ENCODE measurements at regions not wholly inside any gene's neighbourhood (a gene's known extent, or its start where the extent isn't known, plus 50 kb on each side); places are given as distances from the start of the nearest gene placed in this dataset.

DNA sequence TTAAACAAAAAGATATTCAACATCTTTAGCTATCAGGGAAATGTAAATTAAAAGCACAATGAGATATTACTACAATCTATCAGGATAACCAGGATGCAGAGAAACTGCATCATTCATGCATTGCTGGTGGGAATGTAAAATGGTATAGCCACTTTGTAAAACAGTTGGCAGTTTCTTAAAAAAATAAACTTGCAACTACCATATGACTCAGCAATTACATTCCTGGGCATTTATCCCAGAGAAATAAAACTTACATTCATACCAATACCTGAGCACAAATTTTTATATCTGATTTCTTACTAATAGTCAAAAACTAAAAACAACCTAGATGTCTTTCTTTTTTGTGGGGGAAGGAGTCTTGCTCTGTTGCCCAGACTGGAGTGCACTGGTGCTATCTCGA is 190.3 kb upstream of the TAB2 start:
- H3K27ac ChIP-seq, result no peak overlapping the region
- TF ChIP-seq, protein P1, sequence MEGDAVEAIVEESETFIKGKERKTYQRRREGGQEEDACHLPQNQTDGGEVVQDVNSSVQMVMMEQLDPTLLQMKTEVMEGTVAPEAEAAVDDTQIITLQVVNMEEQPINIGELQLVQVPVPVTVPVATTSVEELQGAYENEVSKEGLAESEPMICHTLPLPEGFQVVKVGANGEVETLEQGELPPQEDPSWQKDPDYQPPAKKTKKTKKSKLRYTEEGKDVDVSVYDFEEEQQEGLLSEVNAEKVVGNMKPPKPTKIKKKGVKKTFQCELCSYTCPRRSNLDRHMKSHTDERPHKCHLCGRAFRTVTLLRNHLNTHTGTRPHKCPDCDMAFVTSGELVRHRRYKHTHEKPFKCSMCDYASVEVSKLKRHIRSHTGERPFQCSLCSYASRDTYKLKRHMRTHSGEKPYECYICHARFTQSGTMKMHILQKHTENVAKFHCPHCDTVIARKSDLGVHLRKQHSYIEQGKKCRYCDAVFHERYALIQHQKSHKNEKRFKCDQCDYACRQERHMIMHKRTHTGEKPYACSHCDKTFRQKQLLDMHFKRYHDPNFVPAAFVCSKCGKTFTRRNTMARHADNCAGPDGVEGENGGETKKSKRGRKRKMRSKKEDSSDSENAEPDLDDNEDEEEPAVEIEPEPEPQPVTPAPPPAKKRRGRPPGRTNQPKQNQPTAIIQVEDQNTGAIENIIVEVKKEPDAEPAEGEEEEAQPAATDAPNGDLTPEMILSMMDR (conservative IDR thresholded peaks at IDR 0.05), result no peak

DNA sequence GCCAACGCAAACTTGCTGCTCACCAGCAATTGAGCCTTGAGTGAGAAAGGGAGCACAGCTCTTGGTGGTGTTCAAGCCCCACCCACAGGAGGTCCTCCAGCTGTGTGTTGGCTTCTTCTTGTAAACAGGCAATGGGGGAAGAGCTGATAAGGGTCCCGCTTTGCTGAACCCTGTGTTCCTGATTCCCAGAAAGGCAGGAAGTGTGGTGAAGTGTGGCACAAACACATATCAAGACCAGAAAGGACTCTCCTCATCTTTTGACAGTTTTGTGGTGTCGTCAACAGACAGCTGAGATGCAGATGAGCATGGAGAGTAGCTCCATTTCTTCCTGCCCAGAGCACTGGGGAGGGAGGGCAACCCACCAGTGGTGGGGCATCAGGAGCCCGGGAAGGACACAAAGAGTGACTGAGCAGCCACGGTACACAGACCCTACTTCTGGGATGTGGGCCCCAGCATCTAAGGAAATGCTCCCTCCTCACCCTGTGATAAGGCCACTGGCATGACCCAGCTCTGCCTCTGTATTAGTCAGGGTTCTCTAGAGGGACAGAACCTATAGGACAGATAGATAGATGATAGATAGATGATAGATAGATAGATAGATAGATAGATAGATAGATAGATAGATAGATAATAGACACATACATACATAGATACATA is 188.9 kb upstream of the TAB2 start:
- TF ChIP-seq, protein P1 (conservative IDR thresholded peaks at IDR 0.05), result no peak
- no peak overlapping the region for H3K27ac ChIP-seq

DNA sequence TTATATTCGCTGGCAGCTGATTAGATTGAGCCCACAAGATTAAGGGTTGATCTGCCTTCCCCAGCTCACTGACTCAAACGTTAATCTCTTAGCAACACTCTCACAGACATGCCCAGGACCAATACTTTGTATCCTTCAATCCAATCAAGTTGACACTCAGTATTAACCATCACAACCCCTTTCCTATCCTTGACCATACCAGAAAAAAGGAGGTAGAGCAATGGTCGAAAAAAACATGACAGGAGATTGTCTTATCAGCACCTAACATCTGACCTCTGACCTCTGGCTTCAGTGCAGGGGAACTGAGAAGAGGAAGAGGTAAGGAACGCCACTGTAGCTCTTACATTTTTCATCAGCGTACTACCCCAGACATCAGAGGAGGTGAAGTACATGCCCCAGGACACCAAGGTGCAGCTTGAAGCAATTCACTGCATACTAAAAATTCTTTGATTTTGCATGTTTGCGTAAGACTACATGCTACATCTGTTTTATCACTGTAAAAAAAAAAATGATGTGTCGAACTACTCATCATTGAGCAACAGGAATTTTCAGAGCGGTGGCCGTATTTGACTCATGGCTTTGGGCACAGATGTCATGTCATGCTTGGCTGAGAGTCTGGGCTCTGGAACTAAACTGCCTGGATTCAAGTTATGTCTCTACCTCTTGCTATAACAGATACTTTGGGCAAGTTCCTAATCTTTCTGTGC is 188.0 kb upstream of the TAB2 start:
- TF ChIP-seq, protein P1 (conservative IDR thresholded peaks at IDR 0.05), result no peak
- no peak overlapping the region for H3K27ac ChIP-seq

- no peak overlapping the region for H3K27ac ChIP-seq
- TF ChIP-seq, protein P1 (conservative IDR thresholded peaks at IDR 0.05), result no peak
These were observed 187.4 kb upstream of the TAB2 start for GRCh38 chr6:149130090-149130489.

DNA sequence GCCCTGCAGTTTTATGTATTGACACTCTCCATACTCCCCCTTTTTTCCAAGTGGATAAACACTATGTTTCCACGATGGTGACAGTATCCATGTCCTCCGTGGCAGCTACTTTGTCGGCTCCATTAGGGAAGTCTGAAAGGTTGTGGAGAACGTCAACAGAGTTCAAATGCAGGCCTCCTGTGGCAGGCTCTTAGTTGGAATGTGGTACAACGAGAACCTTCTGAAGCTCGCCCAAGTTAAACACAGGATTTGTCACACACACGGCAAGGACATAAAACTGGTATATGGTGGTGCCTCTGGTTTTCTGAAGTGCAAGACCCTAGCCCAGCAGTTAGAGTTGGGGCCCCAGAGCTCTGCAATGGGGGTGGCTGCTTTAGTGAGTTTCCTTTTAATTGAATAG is 187.0 kb upstream of the TAB2 start:
- H3K27ac ChIP-seq, result no peak overlapping the region
- TF ChIP-seq, protein P1 (conservative IDR thresholded peaks at IDR 0.05), result no peak

DNA sequence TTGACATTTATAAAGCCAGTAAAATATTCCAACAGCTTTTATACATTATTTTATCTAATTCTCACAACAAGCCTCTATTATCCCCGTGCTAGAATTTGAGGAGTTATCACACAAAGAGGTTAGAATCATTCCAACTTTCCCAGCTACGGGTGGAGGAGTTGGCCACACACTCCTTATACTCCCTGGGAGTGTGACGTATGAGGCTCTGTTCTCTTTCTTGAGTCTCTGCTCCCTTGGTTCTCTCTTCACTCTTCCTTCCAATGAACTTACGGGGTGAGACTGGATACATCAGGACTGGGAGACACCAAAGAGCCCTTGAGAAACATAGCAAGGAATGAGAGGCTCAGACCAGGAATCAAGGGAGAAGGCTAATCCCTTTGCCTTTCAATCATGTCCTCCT is 185.6 kb upstream of the TAB2 start:
- TF ChIP-seq, protein P1 (conservative IDR thresholded peaks at IDR 0.05), result no peak
- peak overlapping the region; percentile 74; the same call in 1 of the 2 replicates for H3K27ac ChIP-seq

DNA sequence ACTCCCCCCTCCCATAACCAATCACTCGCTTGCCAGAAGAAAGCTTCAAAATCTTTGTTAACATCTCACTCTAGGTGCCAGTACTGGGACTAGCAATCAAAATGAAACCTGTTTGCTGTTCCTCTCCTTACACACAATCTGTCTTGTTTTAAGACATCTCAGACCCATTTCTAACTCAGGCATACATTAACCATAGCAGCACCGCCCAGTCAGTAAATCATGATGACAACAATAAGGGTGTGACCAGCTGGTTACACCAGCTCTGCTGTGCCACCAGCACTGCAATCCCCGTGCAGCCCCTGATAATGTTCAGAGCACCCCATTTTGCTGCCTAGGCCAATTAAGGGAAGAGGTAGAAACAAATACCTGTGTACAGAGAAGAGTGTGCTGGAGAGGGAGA is 185.2 kb upstream of the TAB2 start:
- TF ChIP-seq, protein P1 (conservative IDR thresholded peaks at IDR 0.05), result no peak
- H3K27ac ChIP-seq, result peak overlapping the region; percentile 74
